ENCODE measurements at regions not wholly inside any gene's neighbourhood (a gene's known extent, or its start where the extent isn't known, plus 50 kb on each side); places are given as distances from the start of the nearest gene placed in this dataset.

GRCh38 chr20:56783826-56784225 lies 154.7 kb downstream of the TFAP2C start:
- H3K9me3 Mint-ChIP-seq = no peaks in the 10 kb centered on the region
- H3K27me3 Mint-ChIP-seq (ENCODE audit: low read depth) = peaks cover 11% of the 10 kb centered on the region

GRCh38 chr20:56786503-56786902 lies 157.4 kb downstream of the TFAP2C start:
- peaks cover 6% of the 10 kb centered on the region for H3K27me3 Mint-ChIP-seq (ENCODE audit: low read depth)
- no peak overlapping the region for H3K4me3 Mint-ChIP-seq
- H3K36me3 Mint-ChIP-seq (ENCODE audit: low read depth) = no peaks in the 10 kb centered on the region
- no peak for TF ChIP-seq CTCF (conservative IDR thresholded peaks at IDR 0.05)
- peaks cover 15% of the 10 kb centered on the region for H3K4me1 Mint-ChIP-seq
- H3K27ac Mint-ChIP-seq (ENCODE audit: unreplicated experiment) = no peak overlapping the region
- DNase-seq (ENCODE audit: low read depth, low spot score) = no peak
- no peaks in the 10 kb centered on the region for H3K9me3 Mint-ChIP-seq

More at GRCh38 chr20:56783826-56784225, 154.7 kb downstream of the TFAP2C start:
- no peaks in the 10 kb centered on the region for H3K36me3 Mint-ChIP-seq (ENCODE audit: low read depth)
- TF ChIP-seq CTCF (conservative IDR thresholded peaks at IDR 0.05) = no peak
- H3K4me1 Mint-ChIP-seq = peaks cover 27% of the 10 kb centered on the region
- H3K27ac Mint-ChIP-seq (ENCODE audit: unreplicated experiment) = no peak overlapping the region
- no peak overlapping the region for H3K4me3 Mint-ChIP-seq
- DNase-seq (ENCODE audit: low read depth, low spot score) = no peak

GRCh38 chr20:56788041-56788670 lies 159.1 kb downstream of the TFAP2C start:
- H3K27ac Mint-ChIP-seq (ENCODE audit: unreplicated experiment) = no peak overlapping the region
- no peak overlapping the region for H3K4me3 Mint-ChIP-seq
- no peaks in the 10 kb centered on the region for H3K36me3 Mint-ChIP-seq (ENCODE audit: low read depth)
- TF ChIP-seq CTCF (conservative IDR thresholded peaks at IDR 0.05) = no peak
- H3K27me3 Mint-ChIP-seq (ENCODE audit: low read depth) = no peaks in the 10 kb centered on the region
- no peak for DNase-seq (ENCODE audit: low read depth, low spot score)
- H3K9me3 Mint-ChIP-seq = no peaks in the 10 kb centered on the region
- peaks cover 11% of the 10 kb centered on the region for H3K4me1 Mint-ChIP-seq

- Mint-ChIP-seq H3K27me3 (ENCODE audit: low read depth) (peaks cover 1% of the 10 kb centered on the region), H3K4me1 (peaks cover 11% of the 10 kb centered on the region), H3K36me3 (ENCODE audit: low read depth) (no peaks in the 10 kb centered on the region), H3K27ac (ENCODE audit: unreplicated experiment) (no peak overlapping the region), H3K4me3 (no peak overlapping the region), H3K9me3 (no peaks in the 10 kb centered on the region)
- DNase-seq (ENCODE audit: low read depth, low spot score) = no peak
- TF ChIP-seq CTCF (conservative IDR thresholded peaks at IDR 0.05) = no peak
Measured at GRCh38 chr20:56788671-56789610, 159.8 kb downstream of the TFAP2C start.

- Mint-ChIP-seq H3K27ac (ENCODE audit: unreplicated experiment) (no peak overlapping the region), H3K27me3 (ENCODE audit: low read depth) (peaks cover 9% of the 10 kb centered on the region), H3K9me3 (peaks cover 4% of the 10 kb centered on the region), H3K4me3 (no peak overlapping the region), H3K4me1 (peaks cover 3% of the 10 kb centered on the region), H3K36me3 (ENCODE audit: low read depth) (no peaks in the 10 kb centered on the region)
- no peak for DNase-seq (ENCODE audit: low read depth, low spot score)
- TF ChIP-seq CTCF (conservative IDR thresholded peaks at IDR 0.05) = no peak
Measured at GRCh38 chr20:56793916-56794315, 164.8 kb downstream of the TFAP2C start.
